ENCODE measurements at regions not wholly inside any gene's neighbourhood (a gene's known extent, or its start where the extent isn't known, plus 50 kb on each side); places are given as distances from the start of the nearest gene placed in this dataset.

DNA sequence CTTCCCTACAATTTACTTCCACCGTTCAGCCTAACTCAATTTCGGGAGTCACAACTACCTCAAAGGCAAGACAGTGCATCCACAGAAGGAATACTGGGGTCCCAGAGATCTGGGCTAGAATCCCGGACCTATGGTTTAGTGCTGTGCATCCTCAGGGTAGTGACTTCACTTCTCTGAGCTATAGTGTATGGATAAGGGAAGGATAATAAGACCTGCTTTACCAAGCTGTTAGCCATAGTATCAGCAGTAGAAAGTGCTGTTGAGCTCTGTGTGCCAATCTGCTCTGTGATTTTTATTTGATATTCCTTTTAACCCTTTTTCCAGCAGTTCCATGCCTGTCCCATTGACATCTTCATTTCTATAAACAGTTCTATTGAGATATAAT lies 1044.3 kb downstream of the BCL11B start:
- no peak overlapping the region for H3K4me3 ChIP-seq (replicated peaks; ENCODE audit: low read depth, low read length)
- no peaks in the 10 kb centered on the region for H3K36me3 ChIP-seq (ENCODE audit: control insufficient read depth, insufficient read depth, low read length)
- TF ChIP-seq, protein P1, sequence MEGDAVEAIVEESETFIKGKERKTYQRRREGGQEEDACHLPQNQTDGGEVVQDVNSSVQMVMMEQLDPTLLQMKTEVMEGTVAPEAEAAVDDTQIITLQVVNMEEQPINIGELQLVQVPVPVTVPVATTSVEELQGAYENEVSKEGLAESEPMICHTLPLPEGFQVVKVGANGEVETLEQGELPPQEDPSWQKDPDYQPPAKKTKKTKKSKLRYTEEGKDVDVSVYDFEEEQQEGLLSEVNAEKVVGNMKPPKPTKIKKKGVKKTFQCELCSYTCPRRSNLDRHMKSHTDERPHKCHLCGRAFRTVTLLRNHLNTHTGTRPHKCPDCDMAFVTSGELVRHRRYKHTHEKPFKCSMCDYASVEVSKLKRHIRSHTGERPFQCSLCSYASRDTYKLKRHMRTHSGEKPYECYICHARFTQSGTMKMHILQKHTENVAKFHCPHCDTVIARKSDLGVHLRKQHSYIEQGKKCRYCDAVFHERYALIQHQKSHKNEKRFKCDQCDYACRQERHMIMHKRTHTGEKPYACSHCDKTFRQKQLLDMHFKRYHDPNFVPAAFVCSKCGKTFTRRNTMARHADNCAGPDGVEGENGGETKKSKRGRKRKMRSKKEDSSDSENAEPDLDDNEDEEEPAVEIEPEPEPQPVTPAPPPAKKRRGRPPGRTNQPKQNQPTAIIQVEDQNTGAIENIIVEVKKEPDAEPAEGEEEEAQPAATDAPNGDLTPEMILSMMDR (IDR thresholded peaks at IDR 0.05; ENCODE audit: insufficient read depth, low read length, poor library complexity, severe bottlenecking), result no peak
- no peak for DNase-seq (ENCODE audit: extremely low read depth, insufficient read length)
- H3K27me3 ChIP-seq (replicated peaks; ENCODE audit: control insufficient read depth, insufficient read depth, low read length), result no peaks in the 10 kb centered on the region

DNA sequence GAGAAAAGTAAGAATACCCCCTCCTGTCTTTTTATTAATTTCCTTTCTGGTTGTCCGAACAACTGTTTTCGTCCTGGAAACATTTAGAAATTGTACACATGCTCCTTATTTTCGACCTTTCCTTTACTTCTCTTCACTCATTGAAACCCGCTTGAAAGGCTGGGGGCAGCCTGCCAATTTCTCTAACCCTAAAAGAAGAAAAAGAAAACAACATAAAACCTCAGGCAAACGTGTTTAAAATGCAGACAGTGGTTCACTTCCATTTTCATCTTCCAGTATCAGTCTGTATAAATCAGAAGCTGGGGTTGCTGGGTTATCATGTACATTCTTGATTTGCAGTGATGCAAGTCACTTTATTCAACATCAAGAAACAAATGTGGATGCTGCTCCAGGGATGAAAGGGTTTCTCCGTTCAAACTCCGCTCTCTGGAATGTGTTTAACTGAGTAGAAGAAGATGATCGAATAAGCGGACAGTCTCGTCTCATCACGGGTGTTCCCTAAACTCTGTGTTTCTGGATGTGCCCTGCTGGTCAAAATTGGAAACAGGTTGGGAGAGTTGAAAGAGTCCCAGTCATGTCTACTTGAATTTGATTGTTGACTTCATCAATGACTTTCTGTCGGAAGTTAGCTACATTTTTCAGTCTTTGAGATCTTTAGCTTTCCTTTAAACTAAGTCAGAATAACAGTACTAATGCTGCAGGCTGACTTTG lies 1042.2 kb downstream of the BCL11B start:
- TF ChIP-seq, protein P1 (IDR thresholded peaks at IDR 0.05; ENCODE audit: insufficient read depth, low read length, poor library complexity, severe bottlenecking), result no peak
- Histone ChIP-seq H3K36me3 (ENCODE audit: control insufficient read depth, insufficient read depth, low read length) (no peaks in the 10 kb centered on the region), H3K27me3 (replicated peaks; ENCODE audit: control insufficient read depth, insufficient read depth, low read length) (no peaks in the 10 kb centered on the region), H3K4me3 (replicated peaks; ENCODE audit: low read depth, low read length) (no peak overlapping the region)
- DNase-seq (ENCODE audit: extremely low read depth, insufficient read length), result no peak

DNA sequence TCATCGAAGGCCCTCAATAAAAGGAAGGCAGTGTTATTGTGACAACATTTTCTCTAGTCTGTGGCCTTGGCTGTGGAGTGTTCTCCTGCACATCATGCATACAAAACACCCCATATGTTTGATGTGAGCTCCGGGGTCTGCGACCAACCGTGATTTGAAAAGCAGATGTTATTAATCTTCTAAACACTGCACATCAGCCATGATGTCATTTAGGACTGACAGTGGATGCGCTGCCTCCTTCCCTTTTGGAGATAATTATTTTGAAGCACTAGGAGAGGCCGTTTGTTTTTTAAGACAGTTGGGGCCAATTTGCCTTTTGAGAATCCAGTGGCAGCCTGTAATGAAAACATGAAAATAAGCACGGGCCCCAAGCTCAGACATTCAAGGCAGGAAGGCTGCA lies 1041.6 kb downstream of the BCL11B start:
- Histone ChIP-seq H3K4me3 (replicated peaks; ENCODE audit: low read depth, low read length) (no peak overlapping the region), H3K27me3 (replicated peaks; ENCODE audit: control insufficient read depth, insufficient read depth, low read length) (no peaks in the 10 kb centered on the region)
- TF ChIP-seq, protein P1 (IDR thresholded peaks at IDR 0.05; ENCODE audit: insufficient read depth, low read length, poor library complexity, severe bottlenecking), result no peak

DNA sequence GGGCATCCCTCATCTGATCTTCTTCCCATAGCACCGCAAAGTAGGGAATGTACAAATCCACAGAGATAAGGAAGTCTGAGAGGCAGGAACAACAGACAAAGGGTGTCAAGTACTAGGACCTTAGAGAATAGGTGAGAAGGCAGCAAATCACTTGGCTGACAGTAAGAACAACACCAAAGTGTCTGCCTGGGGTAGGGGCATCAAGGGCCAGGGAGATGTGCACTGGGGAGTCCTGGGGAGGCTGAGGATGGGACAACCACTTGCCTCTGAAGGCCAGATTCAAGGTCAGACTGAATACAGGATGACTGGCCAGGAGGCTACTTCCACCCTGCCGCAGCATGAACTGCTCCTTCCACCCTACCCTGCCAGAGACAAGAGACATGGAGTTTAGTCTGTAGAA lies 1040.8 kb downstream of the BCL11B start:
- DNase-seq (ENCODE audit: extremely low read depth, insufficient read length), result no peak
- Histone ChIP-seq H3K27me3 (replicated peaks; ENCODE audit: control insufficient read depth, insufficient read depth, low read length) (no peaks in the 10 kb centered on the region), H3K4me3 (replicated peaks; ENCODE audit: low read depth, low read length) (no peak overlapping the region), H3K36me3 (ENCODE audit: control insufficient read depth, insufficient read depth, low read length) (no peaks in the 10 kb centered on the region)
- TF ChIP-seq, protein P1 (IDR thresholded peaks at IDR 0.05; ENCODE audit: insufficient read depth, low read length, poor library complexity, severe bottlenecking), result no peak

More for the DNA sequence above, 1041.6 kb downstream of the BCL11B start:
- DNase-seq (ENCODE audit: extremely low read depth, insufficient read length), result no peak
- no peaks in the 10 kb centered on the region for H3K36me3 ChIP-seq (ENCODE audit: control insufficient read depth, insufficient read depth, low read length)

DNA sequence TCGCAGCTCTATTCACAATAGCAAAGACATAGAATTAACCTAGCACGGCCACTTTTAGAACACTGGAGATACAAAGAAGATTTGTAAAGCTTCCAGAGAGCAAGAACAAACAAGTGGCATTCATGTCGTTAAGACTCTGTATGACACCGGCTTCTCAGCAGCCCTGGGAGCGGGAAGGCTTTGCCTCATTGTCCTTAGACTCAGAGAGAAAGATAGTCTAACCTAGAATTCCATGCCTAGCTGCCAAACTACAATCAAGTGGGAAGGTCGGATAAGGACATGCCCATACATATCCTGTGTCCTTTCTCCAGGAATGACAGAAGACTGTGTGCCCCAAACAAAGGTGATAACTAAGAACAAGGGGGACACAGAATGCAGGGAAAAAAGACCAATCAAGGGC lies 1038.3 kb downstream of the BCL11B start:
- TF ChIP-seq, protein P1 (IDR thresholded peaks at IDR 0.05; ENCODE audit: insufficient read depth, low read length, poor library complexity, severe bottlenecking), result no peak
- DNase-seq (ENCODE audit: extremely low read depth, insufficient read length), result no peak
- H3K36me3 ChIP-seq (ENCODE audit: control insufficient read depth, insufficient read depth, low read length), result no peaks in the 10 kb centered on the region
- no peaks in the 10 kb centered on the region for H3K27me3 ChIP-seq (replicated peaks; ENCODE audit: control insufficient read depth, insufficient read depth, low read length)
- H3K4me3 ChIP-seq (replicated peaks; ENCODE audit: low read depth, low read length), result no peak overlapping the region

DNA sequence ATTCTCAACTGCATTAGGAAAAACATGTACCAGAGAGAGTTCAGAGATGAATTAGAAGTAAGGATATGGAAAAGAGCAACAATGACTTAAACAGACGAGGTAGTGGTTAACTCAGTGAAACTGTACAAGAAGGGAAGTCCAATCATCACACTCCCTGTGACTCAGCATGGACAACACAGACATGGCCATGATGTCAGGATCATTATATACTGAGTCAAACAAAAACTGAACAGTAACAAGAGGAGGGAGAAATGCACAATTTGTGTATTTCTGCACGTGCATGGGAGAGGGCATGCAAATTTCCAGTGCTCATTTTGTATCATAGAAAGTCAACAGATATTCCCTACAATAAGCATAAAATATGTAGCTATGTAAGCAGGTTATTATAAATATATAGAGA lies 1037.8 kb downstream of the BCL11B start:
- Histone ChIP-seq H3K27me3 (replicated peaks; ENCODE audit: control insufficient read depth, insufficient read depth, low read length) (no peaks in the 10 kb centered on the region), H3K36me3 (ENCODE audit: control insufficient read depth, insufficient read depth, low read length) (no peaks in the 10 kb centered on the region), H3K4me3 (replicated peaks; ENCODE audit: low read depth, low read length) (no peak overlapping the region)
- TF ChIP-seq, protein P1 (IDR thresholded peaks at IDR 0.05; ENCODE audit: insufficient read depth, low read length, poor library complexity, severe bottlenecking), result no peak
- DNase-seq (ENCODE audit: extremely low read depth, insufficient read length), result no peak

All from GM06990 (cell line).